Left lung (tissue), 4 donors: ENCODE measurements at regions not wholly inside any gene's neighbourhood (a gene's known extent, or its start where the extent isn't known, plus 50 kb on each side); places are given as distances from the start of the nearest gene placed in this dataset.

ENCODE experiments used
- ATAC-seq: fragments of 200-7000 bp; cut with Tn5 transposase; one replicate; pipeline ENCODE4 v1.9.1; 2020; ENCODE audit warnings: moderate library complexity
- DNase-seq, 4 donors: peaks; one replicate each; pipeline ENCODE4 v3.0.0-alpha.2; 2013 to 2020
- H3K27ac ChIP-seq, 2 donors: fragments of 200-600 bp; sonication (generic) in 1 of 2; one replicate each; pipeline versions ENCODE4 v1.5.0 to v1.8.0; 2020 to 2021
- H3K27me3 ChIP-seq, 2 donors: fragments of 200-600 bp; sonication (generic) in 1 of 2; one replicate each; pipeline versions ENCODE4 v1.5.0 to v1.8.0; 2020 to 2021
- H3K36me3 ChIP-seq, 2 donors: fragments of 200-600 bp; sonication (generic) in 1 of 2; one replicate each; pipeline versions ENCODE4 v1.5.0 to v1.8.0; 2020 to 2021
- H3K4me1 ChIP-seq, 2 donors: fragments of 200-600 bp; one replicate each; pipeline ENCODE4 v1.8.0; 2021
- H3K4me3 ChIP-seq, 2 donors: fragments of 200-600 bp; sonication (generic) in 1 of 2; one replicate each; pipeline versions ENCODE4 v1.5.0 to v1.8.0; 2020 to 2021; ENCODE audit warnings: mild to moderate bottlenecking in 1 of 2
- H3K9me3 ChIP-seq, 2 donors: fragments of 200-600 bp; sonication (generic) in 1 of 2; one replicate each; pipeline versions ENCODE4 v1.5.0 to v1.8.0; 2020 to 2021
- CTCF ChIP-seq, 2 donors: fragments of 200-600 bp; sonication (generic) in 1 of 2; IDR thresholded peaks; one replicate each; pipeline versions ENCODE4 v1.5.0 to v1.8.0; 2021; ENCODE audit warnings: antibody characterized with exemption in 2 of 2
- intact Hi-C, 2 donors: fragments of 100-400 bp; cut with DNase I; formaldehyde crosslinking; loops; one replicate each; pipeline versions ENCODE4 v1.11.2 to v1.14.2; 2022
- donor health status: DM: no; HTN: yes; CAD: no.
- donor health status: DM: no; HTN: no; CAD: no.

GRCh38 chr1:218904416-218904815 lies 269.3 kb upstream of the LYPLAL1 start:
- intact Hi-C loops: no loop called here
- Histone ChIP-seq H3K4me3 (no peak overlapping the region), H3K27ac (peak overlapping the region in 1 of 2 donors; percentile 29), H3K27me3 (no peaks in the 10 kb centered on the region), H3K4me1 (no peaks in the 10 kb centered on the region), H3K9me3 (no peaks in the 10 kb centered on the region), H3K36me3 (no peaks in the 10 kb centered on the region)
- TF ChIP-seq CTCF (IDR thresholded peaks at IDR 0.05): no peak
- ATAC-seq (no peak), DNase-seq (no peak)

DNA sequence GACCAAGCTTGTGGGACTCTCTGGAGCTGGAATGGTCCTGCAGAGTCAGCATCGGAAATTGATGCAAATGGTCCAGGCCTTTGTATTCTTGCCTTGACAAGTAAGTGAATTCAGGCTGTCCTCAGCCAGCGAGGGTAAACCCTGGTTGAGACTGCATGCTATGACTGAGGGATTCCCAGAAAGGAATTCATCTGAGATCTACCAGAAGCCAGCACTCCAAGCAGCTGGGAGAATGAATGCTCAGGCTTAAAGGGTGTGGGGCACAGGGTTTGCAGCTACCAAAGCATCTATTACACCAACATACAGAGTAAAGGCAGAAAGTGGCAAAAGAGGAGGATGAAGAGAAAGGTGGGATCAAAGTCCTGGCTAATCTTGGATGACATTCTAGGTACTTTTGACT lies 257.0 kb upstream of the LYPLAL1 start:
- no peaks in the 10 kb centered on the region for H3K36me3 ChIP-seq
- H3K4me3 ChIP-seq: no peak overlapping the region
- DNase-seq (no peak), ATAC-seq (no peak)
- no peaks in the 10 kb centered on the region for H3K27me3 ChIP-seq
- intact Hi-C loops: no loop called here
- TF ChIP-seq CTCF (IDR thresholded peaks at IDR 0.05): no peak
- no peak overlapping the region for H3K27ac ChIP-seq
- H3K9me3 ChIP-seq: no peaks in the 10 kb centered on the region
- H3K4me1 ChIP-seq: no peaks in the 10 kb centered on the region

- DNase-seq (no peak), ATAC-seq (no peak)
- Histone ChIP-seq H3K27ac (no peak overlapping the region), H3K27me3 (no peaks in the 10 kb centered on the region), H3K9me3 (no peaks in the 10 kb centered on the region), H3K36me3 (no peaks in the 10 kb centered on the region), H3K4me3 (no peak overlapping the region), H3K4me1 (no peaks in the 10 kb centered on the region)
- no peak for TF ChIP-seq CTCF (IDR thresholded peaks at IDR 0.05)
- intact Hi-C loops: no loop called here
Observed at GRCh38 chr1:218917656-218918055, 256.0 kb upstream of the LYPLAL1 start.

DNA sequence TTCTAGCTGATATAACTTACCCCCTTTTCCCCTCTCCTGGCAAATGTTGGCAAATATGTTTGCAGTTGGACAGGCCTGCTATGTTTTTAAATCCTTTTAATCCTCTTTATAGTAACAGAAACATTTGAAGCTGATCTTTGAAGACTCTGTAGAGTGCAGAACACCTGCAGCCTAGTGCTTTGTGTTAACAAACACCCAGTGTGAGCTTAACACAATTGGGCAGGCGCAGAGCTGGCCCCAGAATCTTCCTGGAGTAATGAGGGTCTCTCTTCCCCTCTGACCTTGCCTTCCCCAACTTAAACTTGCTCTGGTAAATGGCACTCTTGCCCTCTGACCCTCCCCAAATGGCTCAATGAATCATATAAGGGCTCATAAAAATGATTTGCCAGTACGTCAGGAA lies 247.9 kb upstream of the LYPLAL1 start:
- H3K27me3 ChIP-seq: no peaks in the 10 kb centered on the region

GRCh38 chr1:218926631-218927030 lies 247.0 kb upstream of the LYPLAL1 start:
- Histone ChIP-seq H3K9me3 (no peaks in the 10 kb centered on the region), H3K36me3 (no peaks in the 10 kb centered on the region), H3K4me3 (no peak overlapping the region), H3K4me1 (no peaks in the 10 kb centered on the region), H3K27me3 (no peaks in the 10 kb centered on the region), H3K27ac (no peak overlapping the region)
- DNase-seq (no peak), ATAC-seq (no peak)
- no peak for TF ChIP-seq CTCF (IDR thresholded peaks at IDR 0.05)
- intact Hi-C loops: no loop called here

More for the DNA sequence above, 247.9 kb upstream of the LYPLAL1 start:
- Histone ChIP-seq H3K4me3 (no peak overlapping the region), H3K4me1 (no peaks in the 10 kb centered on the region), H3K27ac (no peak overlapping the region), H3K36me3 (no peaks in the 10 kb centered on the region), H3K9me3 (no peaks in the 10 kb centered on the region)
- DNase-seq (no peak), ATAC-seq (no peak)
- TF ChIP-seq CTCF (IDR thresholded peaks at IDR 0.05): no peak
- intact Hi-C loops: no loop called here
